ENCODE measurements at regions not wholly inside any gene's neighbourhood (a gene's known extent, or its start where the extent isn't known, plus 50 kb on each side); places are given as distances from the start of the nearest gene placed in this dataset.

DNA sequence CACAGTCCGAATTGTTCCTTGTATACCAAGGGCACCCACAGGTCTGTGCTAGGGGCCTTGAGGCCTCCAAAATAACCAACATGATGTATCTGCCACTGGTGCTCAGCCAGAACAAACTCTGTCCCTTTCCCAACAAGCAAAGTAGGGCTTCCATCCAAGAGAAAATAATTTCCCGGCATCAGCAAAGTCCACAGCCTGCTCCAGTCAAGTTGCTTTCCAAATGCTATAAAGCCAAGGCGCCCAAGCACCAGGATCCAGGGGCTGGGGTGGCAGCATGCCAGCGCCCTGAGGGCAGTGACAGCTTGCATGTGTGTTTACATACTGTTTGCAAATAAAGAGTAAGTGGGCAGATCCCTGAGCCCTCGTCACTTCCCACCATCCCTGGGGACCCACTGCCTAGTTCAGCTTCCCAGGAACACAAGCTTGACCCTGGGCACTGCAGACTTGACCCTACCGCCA lies 155.9 kb downstream of the ERCC6L2 start:
- H3K27me3 ChIP-seq = peaks cover 18% of the 10 kb centered on the region
- in situ Hi-C loops (cut with MboI; ENCODE audit: low pct_ligation_motif_present in 1 of 4, low pct_unique_long_range_greater_than_20kb in 1 of 4, low sequenced_read_pairs in 3 of 4) = no loop called here
- no peaks in the 10 kb centered on the region for H3K36me3 ChIP-seq
- WGBS, 2 donors (ENCODE audit: low coverage in 1 of 2) = 51% methylated on average over 6 of the region's 6 CpGs; no CpG with 5 or more reads in 1 of the 2 donors
- H3K4me1 ChIP-seq = peaks cover 5 to 21% (median 13%) of the 10 kb centered on the region in 4 donors
- intact Hi-C loops (cut with DNase I; ENCODE audit: low total_unique reads) = no loop called here
- H3K27ac ChIP-seq = peak overlapping the region; percentile 39 to 56 (median 50)
- TF ChIP-seq POLR2AphosphoS5 (IDR thresholded peaks at IDR 0.05) (no peak), POLR2A (IDR thresholded peaks at IDR 0.05) (no peak), EP300 (IDR thresholded peaks at IDR 0.05; ENCODE audit: low read depth) (peak; percentile 2)
- DNase-seq = no peak
- no peak overlapping the region for H3K4me3 ChIP-seq
- no peaks in the 10 kb centered on the region for H3K9me3 ChIP-seq

GRCh38 chr9:96029722-96030530 lies 154.4 kb downstream of the ERCC6L2 start:
- 84 to 91% methylated on average over 10 to 19 of the region's 19 CpGs for WGBS, 2 donors (ENCODE audit: low coverage in 1 of 2)
- Histone ChIP-seq H3K27ac (no peak overlapping the region), H3K9me3 (no peaks in the 10 kb centered on the region), H3K4me1 (peaks cover 5 to 21% (median 13%) of the 10 kb centered on the region in 4 donors), H3K4me3 (no peak overlapping the region), H3K27me3 (peaks cover 24% of the 10 kb centered on the region), H3K36me3 (no peaks in the 10 kb centered on the region)
- DNase-seq = no peak
- intact Hi-C loops (cut with DNase I; ENCODE audit: low total_unique reads) (no loop called here), in situ Hi-C loops (cut with MboI; ENCODE audit: low pct_ligation_motif_present in 1 of 4, low pct_unique_long_range_greater_than_20kb in 1 of 4, low sequenced_read_pairs in 3 of 4) (no loop called here)
- TF ChIP-seq POLR2AphosphoS5 (IDR thresholded peaks at IDR 0.05) (no peak), CTCF (IDR thresholded peaks at IDR 0.05) (no peak), EP300 (IDR thresholded peaks at IDR 0.05; ENCODE audit: low read depth) (no peak), POLR2A (IDR thresholded peaks at IDR 0.05) (no peak)

DNA sequence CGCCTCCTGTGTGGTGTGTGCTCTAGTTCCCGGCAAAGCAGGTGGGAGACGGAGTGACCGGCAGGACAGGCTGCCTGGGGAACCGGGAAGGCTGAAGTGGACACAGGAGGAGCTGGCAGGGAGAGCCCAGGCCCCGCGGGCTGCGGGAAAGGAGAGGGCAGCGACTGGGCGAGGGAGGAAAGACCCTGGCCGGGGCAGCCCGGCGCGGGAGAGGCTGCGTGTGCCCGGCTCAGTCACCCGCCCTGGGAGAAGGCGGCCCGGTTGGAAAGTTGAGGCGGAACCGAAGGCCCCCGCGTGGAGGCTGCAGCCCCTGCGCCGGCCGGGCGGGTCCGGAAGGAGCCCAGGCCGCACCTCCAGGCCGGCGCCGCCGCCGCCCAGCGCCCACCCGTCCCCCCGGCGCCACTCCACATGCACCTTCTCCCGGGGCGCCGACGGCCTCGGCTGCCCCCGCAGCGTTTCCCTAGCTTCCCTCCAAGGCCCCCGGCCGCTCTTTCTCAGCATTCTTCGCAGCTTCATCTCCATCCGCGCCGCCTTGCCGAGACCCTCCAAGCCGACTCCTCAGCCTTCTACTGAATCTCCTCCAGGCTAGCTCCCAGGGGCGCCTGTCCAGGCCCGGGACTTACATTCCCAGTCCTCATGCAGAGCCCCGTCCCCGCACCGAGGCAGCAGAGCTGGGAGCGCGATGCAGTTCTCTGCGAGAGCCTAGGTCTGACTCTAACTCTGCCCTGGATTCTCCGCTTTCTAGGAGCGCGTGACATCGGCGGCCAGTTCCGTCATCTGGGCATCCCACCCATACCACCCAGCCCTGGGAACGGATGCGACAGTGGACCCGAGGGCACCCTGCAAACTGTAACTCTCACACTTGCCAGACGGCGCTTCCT lies 152.0 kb downstream of the ERCC6L2 start:
- TF ChIP-seq EP300 (IDR thresholded peaks at IDR 0.05; ENCODE audit: low read depth) = no peak
- TF ChIP-seq CTCF (IDR thresholded peaks at IDR 0.05) = no peak
- TF ChIP-seq POLR2AphosphoS5 (IDR thresholded peaks at IDR 0.05) = no peak
- WGBS, 2 donors (ENCODE audit: low coverage in 1 of 2) = 47 to 80% methylated on average over 1 to 55 of the region's 72 CpGs
- Histone ChIP-seq H3K27me3 (peaks cover 41% of the 10 kb centered on the region), H3K36me3 (no peaks in the 10 kb centered on the region), H3K4me3 (peak overlapping the region in 3 of 4 donors; percentile 23 to 41 (median 29)), H3K9me3 (no peaks in the 10 kb centered on the region), H3K4me1 (peaks cover 5 to 21% (median 13%) of the 10 kb centered on the region in 4 donors), H3K27ac (peak overlapping the region in 3 of 4 donors; percentile 4 to 13 (median 10))
- no peak for DNase-seq
- in situ Hi-C loops (cut with MboI; ENCODE audit: low pct_ligation_motif_present in 1 of 4, low pct_unique_long_range_greater_than_20kb in 1 of 4, low sequenced_read_pairs in 3 of 4) = no loop called here
- intact Hi-C loops (cut with DNase I; ENCODE audit: low total_unique reads) = no loop called here

DNA sequence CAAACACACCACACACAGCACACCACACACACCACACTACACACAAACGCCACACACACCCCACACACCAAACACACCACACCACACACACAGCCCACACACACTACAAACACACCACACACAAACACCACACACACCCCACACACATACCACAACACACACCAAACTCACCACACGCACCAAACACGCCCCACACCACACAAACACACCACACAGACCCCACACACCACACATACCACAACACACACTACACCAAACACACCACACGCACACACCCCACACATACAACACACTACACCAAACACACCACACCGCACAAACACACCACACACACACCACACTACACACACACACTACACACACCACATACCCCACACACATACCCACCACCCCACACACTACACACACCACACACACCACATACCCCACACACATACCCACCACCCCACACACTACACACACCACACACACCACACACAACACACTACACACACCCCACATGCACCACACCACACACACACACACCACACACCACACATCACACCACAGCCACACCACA lies 151.2 kb downstream of the ERCC6L2 start:
- no peak overlapping the region for H3K27ac ChIP-seq
- H3K27me3 ChIP-seq = peaks cover 48% of the 10 kb centered on the region
- H3K4me1 ChIP-seq = peaks cover 4 to 24% (median 18%) of the 10 kb centered on the region in 4 donors
- no peak for DNase-seq
- no peaks in the 10 kb centered on the region for H3K36me3 ChIP-seq
- TF ChIP-seq EP300 (IDR thresholded peaks at IDR 0.05; ENCODE audit: low read depth) (no peak), POLR2A (IDR thresholded peaks at IDR 0.05) (no peak), CTCF (IDR thresholded peaks at IDR 0.05) (no peak), POLR2AphosphoS5 (IDR thresholded peaks at IDR 0.05) (no peak)
- 84 to 86% methylated on average over 4 to 5 of the region's 5 CpGs for WGBS, 2 donors (ENCODE audit: low coverage in 1 of 2)
- in situ Hi-C loops (cut with MboI; ENCODE audit: low pct_ligation_motif_present in 1 of 4, low pct_unique_long_range_greater_than_20kb in 1 of 4, low sequenced_read_pairs in 3 of 4) = no loop called here
- peak overlapping the region in 1 of 4 donors; percentile 41 for H3K4me3 ChIP-seq
- no peaks in the 10 kb centered on the region for H3K9me3 ChIP-seq
- intact Hi-C loops (cut with DNase I; ENCODE audit: low total_unique reads) = no loop called here
